ENCODE measurements at regions not wholly inside any gene's neighbourhood (a gene's known extent, or its start where the extent isn't known, plus 50 kb on each side); places are given as distances from the start of the nearest gene placed in this dataset.

GRCh38 chr15:53159458-53159857 lies 369.3 kb upstream of the ONECUT1 start:
- TF ChIP-seq CTCF (IDR thresholded peaks at IDR 0.05; ENCODE audit: low read length) = no peak
- TF ChIP-seq EZH2phosphoT487 (IDR thresholded peaks at IDR 0.05; ENCODE audit: low read length) = no peak
- no peak for TF ChIP-seq EZH2 (optimal IDR thresholded peaks at IDR 0.05; ENCODE audit: low read depth, low read length)

All from MM.1S (cell line).